Stimulated activated CD4-positive, alpha-beta T cell treated with anti-CD3 and anti-CD28 coated beads, TNF-alpha, amount 100 ng/mL, for 24 hours (primary cell): ENCODE measurements at regions not wholly inside any gene's neighbourhood (a gene's known extent, or its start where the extent isn't known, plus 50 kb on each side); places are given as distances from the start of the nearest gene placed in this dataset.
A peak's percentile ranks its signal among the peaks of the same experiment; 100 is the strongest.
"Not testable (repeated sequence)": the region's sequence is repeated elsewhere in the genome, so short reads cannot be mapped to it uniquely, and the experiment has no call there.

Experiments
- DNase-seq, 3 experiments: peaks; one replicate each; pipeline ENCODE4 v3.0.0-alpha.2; 2020; ENCODE audit warnings: low read depth in 3 of 3

GRCh38 chr17:72555052-72555451 is 434.2 kb downstream of the SOX9 start:
- DNase-seq: no peak

GRCh38 chr17:72556944-72557826 is 436.4 kb downstream of the SOX9 start:
- DNase-seq: peak; percentile 23 to 51 (median 31)

- DNase-seq: no peak
Observed at GRCh38 chr17:72558971-72559476, 438.2 kb downstream of the SOX9 start.

GRCh38 chr17:72560303-72561247 is 439.8 kb downstream of the SOX9 start:
- DNase-seq: peak; percentile 12 to 17 (median 15)

- DNase-seq: no peak
Observed at GRCh38 chr17:72561266-72561665, 440.4 kb downstream of the SOX9 start.

GRCh38 chr17:72561680-72562079 is 440.9 kb downstream of the SOX9 start:
- no peak for DNase-seq

- no peak for DNase-seq
Observed at GRCh38 chr17:72562615-72563188, 441.9 kb downstream of the SOX9 start.

DNA sequence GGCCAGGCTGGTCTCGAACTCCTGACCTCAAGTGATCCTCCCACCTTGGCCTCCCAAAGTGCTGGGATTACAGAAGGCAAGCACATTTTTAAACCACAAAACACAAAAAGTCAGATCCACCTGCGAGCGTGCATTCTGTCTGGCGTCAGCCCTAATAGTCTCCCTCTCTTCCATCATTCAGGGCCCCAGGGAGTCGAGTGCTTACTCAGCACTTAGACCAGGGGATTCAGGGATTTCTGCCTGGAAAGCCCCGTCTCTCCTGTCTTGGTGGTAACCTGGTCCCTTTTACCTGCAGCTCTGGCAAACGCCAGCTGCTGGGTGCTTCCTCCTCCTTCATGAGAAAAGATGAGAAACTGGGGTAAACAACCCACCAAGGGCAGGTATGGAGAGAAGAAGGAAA is 443.1 kb downstream of the SOX9 start:
- no peak for DNase-seq

GRCh38 chr17:72565006-72565405 is 444.2 kb downstream of the SOX9 start:
- no peak for DNase-seq

GRCh38 chr17:72565758-72566157 is 444.9 kb downstream of the SOX9 start:
- no peak for DNase-seq

- DNase-seq: no peak
Observed at GRCh38 chr17:72566671-72567484, 446.1 kb downstream of the SOX9 start.

DNA sequence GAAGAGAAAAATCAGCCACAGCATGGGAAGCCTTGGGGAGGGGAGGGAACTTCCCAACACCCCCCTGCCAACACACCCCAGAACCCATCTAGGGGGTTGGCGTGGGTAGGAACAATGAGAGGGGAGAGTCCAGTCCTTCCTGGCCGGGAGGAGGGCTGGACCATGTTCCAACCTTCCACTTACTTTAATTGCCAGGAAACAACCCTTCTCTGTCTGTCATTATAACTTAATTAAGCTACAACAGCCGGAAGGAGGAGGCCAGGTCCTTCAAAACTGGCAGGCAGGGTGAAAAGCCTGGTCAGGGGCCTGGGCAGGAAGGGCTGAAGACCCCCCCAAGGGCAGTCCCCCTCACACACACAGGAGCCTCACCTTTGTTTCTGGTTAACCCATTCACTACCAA is 447.0 kb downstream of the SOX9 start:
- DNase-seq: no peak

- no peak for DNase-seq
Observed at GRCh38 chr17:72569148-72569946, 448.5 kb downstream of the SOX9 start.

DNA sequence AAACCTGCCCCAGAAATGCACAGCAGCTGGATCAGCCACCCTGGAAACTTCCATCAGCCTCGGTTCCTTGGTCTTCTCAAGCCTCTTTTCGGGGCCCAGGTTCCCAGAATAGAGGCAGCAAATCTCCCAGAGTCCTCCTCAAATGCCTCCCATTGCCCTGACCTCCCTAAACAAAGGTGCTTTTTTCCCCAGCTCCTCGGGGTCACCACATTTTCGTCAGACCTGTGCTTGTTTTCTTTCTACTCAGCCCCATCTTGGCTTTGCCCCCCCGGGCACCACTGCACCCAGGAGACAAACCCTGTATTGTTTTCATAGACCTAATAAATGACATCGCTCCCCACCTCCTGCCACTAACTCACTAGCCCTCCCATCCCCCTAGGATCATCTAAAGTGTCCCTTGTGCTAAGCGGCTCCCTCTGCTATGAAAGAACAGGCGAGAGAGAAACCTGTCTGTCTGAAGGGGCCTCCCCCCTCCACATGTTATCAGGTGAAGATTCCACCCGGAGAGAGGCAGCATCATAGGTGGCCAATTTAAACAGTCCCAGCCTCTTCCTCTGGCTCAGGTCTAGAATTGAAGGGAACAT is 451.1 kb downstream of the SOX9 start:
- no peak for DNase-seq

GRCh38 chr17:72572604-72573491 is 452.0 kb downstream of the SOX9 start:
- no peak for DNase-seq

DNA sequence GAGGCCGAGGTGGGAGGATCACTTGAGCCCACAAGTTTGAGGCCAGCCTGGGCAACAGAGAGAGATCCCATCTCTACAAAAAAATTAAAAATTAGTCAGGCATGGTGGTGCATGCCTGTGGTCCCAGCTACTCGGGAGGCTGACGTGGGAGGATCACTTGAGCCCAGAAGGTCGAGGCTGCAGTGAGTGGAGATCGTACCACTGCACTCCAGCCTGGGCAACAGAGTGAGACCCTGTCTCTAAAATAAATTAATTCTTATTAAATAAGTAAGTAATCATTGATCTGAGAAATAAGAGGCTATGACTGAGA is 452.6 kb downstream of the SOX9 start:
- DNase-seq: not testable (repeated sequence)

DNA sequence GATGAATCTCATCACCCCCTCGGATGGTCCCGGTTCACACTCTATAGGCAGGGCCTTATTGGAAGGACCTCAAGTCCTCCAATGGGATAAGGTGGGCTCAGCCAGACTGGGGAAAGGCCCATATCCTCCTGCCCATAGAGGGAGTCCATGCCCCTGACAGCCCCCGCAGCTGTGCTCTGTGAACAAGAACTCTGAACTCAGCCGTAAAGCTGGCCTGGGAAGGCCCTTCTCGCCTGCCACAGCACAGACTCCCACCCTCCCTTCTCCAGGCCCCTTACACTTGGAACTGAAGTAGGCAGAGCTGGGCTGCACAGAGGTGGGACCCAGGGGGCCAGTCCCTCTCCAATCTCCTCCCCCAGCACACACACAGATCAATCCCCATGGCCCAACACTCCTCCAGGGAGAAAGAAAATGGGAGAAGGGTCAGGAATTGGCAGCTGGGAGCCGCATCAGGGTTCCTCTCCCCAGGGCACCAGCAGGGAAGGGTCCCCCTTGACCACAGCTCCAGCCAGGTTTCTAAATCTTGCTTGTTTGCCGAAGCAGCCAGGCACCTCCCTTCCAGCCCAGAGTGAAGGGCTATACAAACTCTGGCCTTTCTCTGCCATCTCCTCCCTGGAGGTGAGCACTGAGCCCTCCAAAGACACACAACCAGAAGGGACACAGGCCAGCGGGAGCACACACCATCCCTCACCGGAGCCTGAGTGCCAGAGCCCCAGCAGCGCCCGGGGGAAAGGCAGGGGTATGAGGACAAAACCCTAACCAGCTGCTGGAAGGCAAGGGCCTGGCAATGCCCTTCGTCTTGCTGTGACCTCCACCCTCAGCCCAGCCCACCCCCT is 454.1 kb downstream of the SOX9 start:
- DNase-seq: no peak

GRCh38 chr17:72575542-72576233 is 454.9 kb downstream of the SOX9 start:
- DNase-seq: no peak
